Ureter (tissue), 1 donor: ENCODE measurements at regions not wholly inside any gene's neighbourhood (a gene's known extent, or its start where the extent isn't known, plus 50 kb on each side); places are given as distances from the start of the nearest gene placed in this dataset.

ENCODE experiments used
- DNase-seq: peaks from one replicate; pipeline ENCODE4 v3.0.0-alpha.2; 2020; ENCODE audit warnings: low spot score
- donor health status: DM: yes; HTN: yes; CAD: no.

DNA sequence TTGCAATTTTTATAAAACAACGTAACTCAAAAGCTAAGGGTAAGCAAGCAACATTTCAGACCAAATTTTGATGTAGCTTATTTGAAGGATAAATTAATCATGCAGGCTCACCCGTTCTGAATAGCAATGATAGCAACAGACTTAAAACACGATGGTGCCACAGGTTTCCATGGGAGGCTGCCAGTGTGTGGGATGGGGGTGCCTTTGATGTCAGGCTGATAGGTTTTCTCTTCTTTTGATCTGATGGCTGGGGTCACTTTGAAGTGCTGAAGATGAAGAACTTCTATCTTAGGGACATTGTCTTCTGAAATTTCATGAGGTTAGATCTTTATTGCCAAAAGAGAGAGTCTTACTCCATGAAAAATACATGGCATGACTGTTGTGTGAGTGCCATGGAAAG, 206.8 kb downstream of the LPIN1 start:
- no peak for DNase-seq

DNA sequence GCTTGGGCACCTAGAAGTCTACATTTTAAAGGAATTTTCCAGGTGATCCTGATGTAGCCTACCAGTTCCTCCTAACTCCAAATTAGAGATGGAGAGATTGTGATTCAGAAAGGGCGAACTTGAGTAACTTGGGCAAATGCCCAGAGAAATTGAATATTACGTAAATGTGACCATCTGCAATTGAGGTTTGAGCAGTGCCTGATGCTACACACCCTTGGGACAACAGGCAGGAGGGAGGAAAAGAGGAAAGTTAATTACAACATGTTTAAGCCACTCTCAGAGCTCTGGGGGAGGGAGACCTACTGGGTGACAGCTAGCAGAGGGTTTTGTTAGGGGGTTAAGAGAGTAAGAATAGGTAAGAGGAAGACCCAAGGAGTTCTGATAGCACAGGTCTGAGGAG, 208.9 kb downstream of the LPIN1 start:
- no peak for DNase-seq

DNA sequence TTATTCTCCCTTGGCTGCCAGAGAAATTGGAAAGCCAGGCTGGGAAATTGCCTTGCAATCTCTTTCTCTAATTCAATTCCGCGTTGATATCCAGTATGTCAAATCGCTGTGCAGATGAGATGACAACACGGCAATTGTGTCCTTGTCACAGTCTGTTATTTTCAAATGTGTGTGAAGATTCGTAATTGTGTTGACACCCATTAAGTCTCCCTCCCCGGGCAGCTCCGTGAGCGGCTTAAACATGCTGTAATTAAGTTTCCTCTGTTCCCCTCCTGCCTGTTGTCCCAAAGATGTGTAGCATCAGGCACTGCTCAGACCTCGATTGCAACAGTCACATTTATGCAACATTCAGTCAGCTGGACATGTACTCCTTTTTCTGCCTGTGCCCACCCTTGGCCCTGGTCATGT, 209.5 kb downstream of the LPIN1 start:
- no peak for DNase-seq

DNA sequence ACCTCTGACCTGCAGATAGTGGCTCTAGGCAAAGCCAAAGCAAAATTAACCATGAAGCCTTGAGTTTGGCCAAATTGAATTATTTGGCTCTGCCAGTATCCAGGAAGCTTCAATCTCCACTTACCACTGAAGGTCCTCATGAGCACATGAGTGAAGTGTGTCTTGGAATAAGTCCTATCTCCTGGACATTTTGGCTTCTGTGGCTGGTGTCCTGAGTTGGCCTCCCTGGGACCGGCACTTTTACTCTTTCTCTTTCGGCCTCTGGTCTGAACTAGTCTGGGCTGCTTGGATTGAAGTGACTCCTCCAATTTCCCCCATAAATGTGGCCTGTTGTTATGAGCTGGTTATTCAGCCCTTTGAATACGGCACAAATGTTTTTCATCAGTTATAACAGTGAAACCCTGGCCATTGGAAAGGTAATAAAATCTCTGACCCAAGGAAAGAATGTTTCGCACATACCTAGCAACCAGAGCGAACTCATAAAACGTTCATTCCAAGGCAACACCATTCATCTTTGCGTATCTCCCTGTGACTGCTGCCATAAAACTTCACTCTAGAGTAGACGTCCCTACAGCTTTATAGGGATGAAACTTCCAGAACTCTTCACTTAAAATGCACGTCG, 216.4 kb downstream of the LPIN1 start:
- no peak for DNase-seq

DNA sequence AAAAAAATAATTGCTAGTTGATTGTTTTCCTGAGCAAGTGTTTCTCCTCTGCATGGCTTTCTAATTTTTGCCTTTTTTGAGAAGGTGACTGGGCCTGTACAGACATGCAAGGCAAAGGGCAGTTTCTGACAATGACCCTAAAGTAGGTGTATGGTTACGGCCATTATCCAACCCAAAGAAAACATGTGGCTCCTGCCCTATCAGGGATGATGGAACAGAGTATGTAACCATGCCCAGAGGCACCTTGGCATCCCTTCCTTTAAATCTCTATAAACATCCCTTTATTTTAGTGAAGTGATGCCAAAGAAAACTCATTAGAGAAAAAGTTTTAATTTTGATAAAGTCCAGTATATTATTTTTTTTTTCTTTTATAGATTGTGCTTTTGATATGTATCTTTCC, 217.5 kb downstream of the LPIN1 start:
- no peak for DNase-seq

DNA sequence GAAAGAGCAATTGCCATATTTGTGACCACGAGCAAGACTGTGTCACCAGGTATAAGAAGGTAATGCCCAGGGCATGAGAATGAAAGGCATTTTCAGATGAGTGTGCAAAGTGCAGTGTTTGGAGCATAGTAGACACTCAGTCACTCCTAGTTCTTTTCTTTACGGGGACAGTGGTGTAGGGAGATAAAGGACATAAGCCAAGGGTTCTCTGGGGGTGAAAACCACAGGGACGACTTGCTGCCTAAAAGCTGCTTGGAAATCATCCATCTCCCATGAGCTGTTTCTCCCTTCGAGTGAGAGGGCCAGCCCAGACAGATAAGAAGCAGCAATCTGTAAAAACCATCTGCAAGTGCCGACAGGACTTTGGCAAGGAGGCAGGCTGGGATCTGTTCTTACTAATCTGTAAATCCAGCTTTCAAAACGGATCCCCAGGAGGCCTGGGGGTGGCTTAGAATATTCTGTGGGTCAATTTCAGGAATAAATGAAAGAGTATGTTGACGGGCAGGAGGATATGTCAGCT, 221.6 kb downstream of the LPIN1 start:
- DNase-seq = peak; percentile 67

DNA sequence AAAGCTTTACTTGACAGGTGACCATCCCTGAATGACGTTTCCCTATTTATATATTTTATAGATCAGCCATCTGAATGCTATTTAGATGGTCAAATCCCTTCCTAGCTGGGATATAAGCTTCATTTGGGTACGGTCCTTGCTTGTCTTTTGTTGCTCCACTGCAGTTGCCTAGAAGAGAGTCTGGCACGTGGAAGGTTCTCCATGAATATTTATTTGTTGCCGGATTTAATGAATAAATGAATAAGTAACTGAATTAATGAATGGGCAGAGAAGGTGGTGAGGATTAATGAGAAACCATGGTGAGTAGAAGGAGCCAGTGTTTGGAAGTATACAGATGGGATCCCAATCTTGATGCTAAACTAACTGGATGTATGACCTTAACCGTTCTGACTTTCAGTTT, 222.1 kb downstream of the LPIN1 start:
- no peak for DNase-seq

DNA sequence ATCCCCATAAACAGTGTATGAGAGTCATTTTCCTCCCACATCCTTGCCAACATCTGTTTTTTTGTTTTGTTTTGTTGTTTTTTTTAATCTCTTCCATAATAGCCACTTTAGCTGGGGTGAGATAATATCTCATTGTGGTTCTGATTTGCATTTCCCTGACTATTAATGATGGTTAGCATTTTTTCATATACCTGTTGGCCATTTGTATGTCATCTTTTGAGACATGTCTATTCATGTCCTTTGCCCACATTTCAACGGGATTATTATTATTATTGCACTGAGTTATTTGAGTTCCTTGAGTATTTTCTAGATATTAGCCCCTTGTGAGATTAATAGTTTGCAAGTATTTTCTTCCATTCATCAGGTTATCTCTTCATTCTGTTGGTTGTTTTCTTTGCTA, 223.3 kb downstream of the LPIN1 start:
- DNase-seq = no peak

DNA sequence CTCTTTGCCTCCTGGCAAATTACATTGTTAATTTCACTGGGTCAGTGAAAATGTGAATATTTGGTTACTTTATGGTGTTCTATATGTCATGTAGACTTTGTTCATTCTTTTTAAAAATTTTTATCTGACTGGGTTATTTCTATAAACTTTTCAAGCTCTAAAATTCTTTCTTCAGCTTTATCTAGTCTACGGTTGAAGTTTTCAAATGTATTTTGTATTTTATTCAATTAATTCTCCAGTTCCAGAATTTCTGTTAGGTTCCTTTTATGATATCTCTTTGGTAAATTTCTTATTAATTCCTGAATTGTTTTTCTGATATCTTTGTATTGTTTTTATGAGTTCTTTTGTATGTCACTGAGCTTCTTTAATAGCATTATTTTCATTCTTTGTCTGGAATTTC, 228.1 kb downstream of the LPIN1 start:
- no peak for DNase-seq

DNA sequence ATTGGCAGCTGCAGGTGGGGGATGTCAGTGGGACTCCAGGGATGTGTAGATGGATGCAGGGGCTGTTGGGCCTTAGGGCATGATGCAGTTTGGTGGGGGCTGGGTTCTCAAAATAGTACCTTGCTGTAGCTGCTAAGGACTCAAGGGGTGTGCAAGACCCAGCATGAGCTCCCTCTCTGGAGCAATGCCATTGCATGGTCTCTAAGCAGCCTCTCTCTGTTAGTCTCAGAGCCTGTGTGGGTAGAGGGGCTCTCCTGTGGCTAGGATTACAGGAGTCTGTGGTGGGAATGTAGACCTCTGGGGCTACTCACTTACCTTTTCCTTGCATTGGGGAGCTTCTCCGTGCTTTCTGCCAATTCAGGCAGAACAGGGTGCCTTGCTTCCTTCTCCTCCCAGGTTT, 228.9 kb downstream of the LPIN1 start:
- DNase-seq = no peak

DNA sequence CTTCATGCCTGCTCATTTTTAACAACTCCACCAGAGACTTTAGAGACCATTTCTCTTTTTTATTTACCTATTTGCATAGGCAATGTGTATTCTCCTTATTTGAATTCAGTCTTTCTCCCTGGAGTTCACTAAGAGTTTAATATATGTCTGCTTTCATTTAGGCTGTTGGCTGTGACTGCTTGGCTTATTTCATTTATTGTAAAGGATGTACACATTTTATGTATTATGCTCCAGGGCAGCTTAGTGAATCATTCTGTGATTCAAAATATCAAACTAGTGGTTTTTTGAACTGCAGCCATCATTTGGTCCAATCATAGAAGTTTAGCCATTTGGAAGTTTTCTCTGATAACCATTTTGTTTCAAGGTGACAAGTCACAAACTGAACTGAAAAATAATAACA, 229.6 kb downstream of the LPIN1 start:
- no peak for DNase-seq

DNA sequence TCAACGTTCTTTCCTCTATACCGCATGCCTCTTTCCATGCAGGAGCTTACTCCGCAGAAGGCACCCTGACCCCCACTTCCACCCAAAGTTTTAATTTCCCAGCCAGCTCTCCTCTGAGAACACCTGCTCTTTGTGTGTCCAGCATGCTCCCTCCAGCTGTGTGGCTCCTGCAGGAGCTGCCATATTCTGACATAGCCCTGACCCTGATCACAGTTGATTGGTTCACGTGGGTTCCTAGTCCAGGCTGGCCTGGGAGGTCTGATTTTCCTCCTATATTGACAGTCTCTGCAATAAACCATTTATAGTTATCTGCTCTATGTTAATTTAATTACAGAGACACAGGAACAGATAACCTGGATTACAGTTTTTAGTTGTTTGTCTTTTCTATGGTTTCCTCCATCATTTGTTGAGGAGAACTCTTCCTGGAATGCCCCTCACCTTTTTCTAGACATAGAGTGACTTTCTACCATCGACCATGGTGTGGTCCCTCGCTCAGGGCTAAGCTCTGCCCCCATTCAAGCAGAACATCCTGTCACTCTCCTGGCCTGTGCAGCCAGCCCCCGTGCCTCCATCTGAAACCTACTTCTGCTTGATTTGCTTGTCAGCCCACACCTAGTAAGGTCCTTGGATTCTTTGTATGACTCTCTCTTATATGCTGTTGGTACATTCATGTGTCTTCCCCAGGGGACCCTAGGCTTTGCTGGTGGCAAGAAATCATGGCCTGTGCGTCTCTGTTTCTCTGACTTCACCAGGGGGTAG, 231.5 kb downstream of the LPIN1 start:
- no peak for DNase-seq

DNA sequence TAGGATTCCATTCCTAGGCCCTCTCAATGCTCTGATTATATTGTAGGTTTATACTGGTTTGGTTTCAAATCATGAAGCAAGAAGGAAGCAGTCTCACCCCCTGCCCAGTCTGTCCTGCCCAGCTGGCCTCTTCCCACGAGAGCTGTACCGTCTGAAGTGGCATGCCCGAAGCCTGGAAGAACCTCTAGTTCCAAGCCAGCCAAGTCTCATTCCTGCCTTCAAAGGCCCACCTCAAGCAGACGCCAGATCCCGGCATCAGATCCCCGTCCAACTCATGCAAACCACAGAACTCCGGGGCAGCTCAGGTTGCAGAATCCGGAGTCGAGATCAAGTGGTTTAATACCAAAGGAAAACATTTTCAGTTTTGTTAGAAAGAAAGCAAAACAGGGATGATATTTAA, 234.4 kb downstream of the LPIN1 start:
- DNase-seq = no peak

DNA sequence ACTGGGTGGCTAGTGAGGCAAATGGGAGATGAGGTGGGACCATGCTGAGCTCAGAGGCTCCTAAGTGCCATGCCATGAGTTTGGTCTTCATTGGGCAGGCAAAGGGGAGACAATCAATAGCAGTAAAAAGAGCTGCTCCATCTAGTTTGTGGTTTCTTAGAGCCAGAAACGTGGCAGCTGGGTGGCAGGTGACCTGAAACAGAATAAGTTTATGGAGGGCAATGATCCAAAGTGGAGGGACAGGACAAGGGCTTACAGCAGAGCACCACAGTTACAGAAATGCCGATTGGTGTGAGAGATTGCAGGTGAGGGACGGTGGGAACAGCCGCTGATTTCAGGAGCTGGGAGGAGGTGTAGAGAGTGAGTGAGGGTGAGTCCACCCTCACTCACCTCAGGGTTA, 237.0 kb downstream of the LPIN1 start:
- DNase-seq = no peak

DNA sequence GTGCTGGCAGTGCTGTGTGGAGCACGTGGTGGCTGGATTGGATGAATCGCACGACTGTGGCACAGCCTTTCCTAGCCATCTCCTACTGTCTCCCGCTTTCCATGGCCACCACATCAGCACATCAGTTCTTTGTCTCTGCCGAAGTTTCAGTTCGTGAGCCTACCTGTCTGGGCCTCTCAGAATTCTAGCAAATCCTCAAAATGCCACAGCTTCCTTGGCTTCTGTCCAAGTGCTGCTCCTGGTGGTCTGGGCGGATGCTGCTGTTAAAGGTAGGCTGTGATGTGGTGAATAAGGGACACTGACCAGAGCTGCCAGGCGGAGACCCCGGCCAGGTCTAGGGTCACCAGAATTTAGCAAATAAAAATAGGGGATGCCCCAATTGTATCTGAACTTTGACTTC, 237.4 kb downstream of the LPIN1 start:
- DNase-seq = no peak

DNA sequence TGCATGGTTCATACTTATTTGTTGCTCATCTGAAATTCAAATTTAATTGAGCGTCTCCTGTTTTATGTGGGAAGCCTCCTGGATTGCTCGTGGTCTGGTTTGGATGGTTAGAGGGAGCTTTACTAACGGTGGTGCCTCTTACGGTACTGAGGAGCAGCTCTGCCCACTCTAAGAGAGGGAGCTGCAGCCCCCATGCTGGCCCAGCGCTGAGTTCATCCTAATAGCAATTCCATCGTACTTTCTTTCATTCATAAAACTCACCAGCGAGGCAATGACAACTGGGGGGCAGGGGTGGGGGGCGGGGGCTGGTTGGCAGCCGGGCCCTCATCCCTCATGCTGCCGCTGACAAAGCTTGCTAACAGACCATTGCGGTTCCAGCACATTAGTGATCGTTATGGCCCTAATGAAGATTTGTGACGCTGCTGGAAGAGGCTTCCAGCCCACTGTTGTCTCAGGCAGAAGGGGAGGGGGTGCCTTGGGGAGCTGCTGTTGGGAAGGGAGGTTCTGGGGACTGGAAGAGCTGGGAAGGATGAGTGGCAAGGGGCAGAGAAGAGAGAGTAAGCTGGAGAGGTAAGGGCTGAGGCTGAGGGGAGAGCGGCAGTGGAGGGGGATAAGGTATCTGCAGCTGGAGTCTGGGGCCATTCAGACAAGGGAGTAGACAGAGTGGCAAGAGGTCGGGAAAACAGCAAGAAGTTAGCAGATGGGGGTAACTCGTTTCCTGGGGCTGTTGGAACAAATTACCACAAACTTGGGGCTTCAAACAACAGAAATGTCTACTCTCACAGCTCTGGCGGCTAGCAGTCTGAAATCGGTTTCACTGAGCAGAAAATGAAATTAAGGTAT, 238.1 kb downstream of the LPIN1 start:
- no peak for DNase-seq

DNA sequence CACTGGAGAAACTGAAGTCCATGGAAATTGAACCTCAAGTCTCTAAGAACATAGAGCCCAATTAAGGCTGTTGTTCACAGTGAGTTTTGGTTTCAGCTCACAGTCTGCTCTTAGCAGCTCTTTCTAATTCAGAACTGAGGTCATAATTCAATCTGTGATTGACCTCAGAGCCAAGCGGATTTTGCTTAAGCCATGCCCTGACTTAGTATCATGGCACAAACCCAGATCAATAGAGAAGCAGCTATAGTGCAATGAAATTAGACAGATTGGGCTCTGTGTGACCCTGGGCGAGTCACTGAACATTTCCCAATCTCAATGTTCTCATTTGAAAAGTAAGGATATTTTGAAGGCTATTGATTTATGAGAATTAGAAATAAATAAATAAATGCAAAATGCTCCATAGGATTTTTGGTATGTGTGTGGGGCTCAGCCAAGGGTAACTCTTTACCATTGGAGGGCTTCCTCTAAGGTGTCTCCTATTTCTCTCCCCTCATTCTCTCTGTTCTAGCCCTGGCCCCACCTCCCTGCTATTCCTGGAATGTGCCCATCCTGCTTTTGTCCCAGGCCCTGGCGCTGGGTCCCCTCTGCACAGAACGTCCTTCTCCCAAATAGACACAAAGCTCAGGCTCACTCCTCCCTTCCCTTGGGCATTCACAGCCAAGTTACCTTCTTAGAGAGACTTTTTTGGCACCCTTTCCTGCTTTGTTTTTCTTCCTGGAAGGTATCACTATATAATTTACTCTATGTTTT, 239.6 kb downstream of the LPIN1 start:
- no peak for DNase-seq

DNA sequence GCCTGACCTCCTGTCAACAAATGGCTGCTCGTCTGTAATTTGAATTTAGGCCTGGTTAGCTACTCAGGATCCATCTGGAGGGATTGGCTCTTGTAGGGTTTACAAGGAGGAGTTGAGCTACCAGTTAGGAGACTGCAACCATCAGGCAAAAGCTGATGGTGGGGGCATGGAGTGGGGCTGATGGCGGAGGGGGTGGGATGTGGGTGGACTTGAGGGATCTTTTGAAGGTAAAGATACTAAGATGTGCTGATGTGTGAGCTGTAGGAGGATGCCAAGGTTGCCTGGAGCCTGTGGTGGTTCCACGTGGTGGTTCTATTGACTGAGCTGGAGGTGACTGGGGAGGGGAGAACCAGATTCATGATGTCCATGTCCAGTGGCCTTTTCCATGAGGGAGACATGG, 240.7 kb downstream of the LPIN1 start:
- no peak for DNase-seq

DNA sequence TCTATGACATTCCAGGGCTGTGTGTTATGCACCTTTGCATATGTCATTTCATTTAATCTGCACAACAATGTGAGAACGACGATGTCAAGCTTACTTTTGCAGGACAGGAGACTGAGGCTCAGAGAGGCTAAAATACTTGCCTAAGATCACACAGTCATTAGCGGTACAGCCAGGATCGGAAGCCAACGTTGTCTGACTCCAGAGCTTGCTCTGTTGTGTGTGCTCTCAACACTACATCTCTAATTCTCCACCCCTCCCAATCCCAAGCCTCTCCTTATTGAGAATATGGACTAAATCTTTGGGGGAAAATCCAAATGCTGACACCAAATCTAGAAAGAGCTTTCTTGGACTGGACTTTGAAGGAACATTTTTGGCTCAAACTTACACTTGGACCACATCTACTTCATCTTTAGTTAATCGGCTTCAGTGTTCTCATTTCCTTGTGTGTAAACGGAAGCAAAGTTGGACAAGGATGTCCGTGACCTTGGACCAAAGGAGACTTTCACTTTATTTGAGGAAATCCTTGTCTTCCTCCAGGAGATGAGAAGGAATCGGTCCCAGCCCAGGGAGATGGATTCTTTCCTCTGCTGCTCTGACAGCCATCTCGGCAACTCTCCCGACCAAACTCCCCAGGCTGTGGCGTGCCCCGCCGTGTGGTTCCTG, 242.4 kb downstream of the LPIN1 start:
- DNase-seq = no peak

DNA sequence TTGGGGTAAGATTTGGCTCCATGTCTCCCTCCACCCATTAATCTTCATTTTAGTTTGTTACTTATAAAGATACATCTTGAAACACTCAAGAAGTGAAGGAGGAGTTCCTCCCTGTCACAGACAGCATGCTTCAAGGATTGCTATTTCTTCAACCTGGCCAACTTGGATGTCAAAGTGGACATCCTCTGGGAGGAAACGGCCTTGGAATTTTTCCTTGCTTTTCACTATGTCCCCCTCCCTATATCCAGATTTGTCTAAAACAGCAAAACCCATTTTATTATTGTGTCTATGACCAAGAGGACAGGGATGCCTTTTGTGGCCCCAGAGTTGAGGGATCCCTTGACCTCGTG, 242.9 kb downstream of the LPIN1 start:
- no peak for DNase-seq

DNA sequence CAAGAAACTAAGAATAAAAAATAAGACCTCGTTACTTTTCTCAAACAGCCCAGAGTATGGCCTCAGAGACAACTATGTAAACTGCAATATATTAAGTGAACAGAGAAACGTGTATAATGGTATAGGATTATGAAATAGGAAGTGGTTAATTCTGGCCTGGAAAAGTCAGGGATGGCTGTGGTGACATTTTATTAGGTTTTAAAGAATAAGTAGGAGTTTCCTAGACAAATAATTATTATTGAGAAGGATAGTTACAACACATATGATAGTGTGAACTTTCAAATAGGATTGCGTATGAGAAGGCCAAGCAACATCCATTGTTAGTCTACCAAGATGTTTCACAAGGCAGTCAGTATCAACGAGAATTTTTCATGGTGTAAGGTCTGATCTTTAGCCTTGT, 244.1 kb downstream of the LPIN1 start:
- no peak for DNase-seq

DNA sequence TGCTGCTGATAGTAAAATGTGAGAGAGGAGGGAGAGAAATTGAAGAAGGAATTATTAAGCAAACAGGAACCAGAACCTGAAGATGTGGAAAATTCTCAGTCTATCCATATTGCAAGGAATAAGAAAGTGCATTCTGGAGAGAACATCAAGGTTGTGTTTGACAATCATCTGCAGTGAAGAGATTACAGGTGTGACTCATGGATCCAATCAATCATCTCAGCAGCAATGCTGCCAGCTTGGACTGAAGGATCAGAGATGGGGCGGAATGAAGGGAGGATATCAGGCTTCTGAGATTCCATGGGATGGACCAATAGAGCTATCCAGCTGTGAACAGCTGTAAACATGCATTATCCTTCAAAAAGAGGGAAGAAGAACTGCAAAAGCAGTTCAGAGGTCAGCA, 247.3 kb downstream of the LPIN1 start:
- no peak for DNase-seq
